ENCODE measurements at regions not wholly inside any gene's neighbourhood (a gene's known extent, or its start where the extent isn't known, plus 50 kb on each side); places are given as distances from the start of the nearest gene placed in this dataset.

DNA sequence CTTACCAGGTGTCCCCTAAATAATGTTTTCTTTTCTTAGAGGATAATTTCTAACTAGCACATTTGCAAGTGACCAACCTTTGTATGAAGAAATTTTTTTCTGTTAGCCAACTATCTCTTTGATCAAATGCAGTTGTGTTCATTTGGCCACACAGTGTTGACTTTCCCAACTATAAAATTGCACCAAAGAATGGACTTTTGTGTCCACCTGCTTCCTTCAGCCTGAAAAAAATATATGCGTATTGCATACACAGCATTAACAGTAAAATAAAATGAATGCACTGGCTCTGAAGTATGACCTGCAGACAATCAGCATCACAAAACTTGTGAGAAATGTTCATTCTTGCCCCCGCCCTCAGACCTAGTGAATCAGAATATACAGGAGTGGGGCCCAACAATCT, 342.0 kb downstream of the SEC23A start:
- ATAC-seq (no peak), DNase-seq (ENCODE audit: low read depth, low spot score) (no peak)
- POLR2A ChIA-PET, result no interaction called here
- in situ Hi-C loops (cut with HindIII; ENCODE audit: low pct_unique_long_range_greater_than_20kb, low sequenced_read_pairs), result no loop called here
- H3K4me1 ChIP-seq (ENCODE audit: control insufficient read depth, insufficient read depth, low read length), result no peaks in the 10 kb centered on the region
- no TSS peak for BruUV-seq (replicated peaks)
- H3K27me3 ChIP-seq (ENCODE audit: control insufficient read depth, insufficient read depth, low read length), result no peaks in the 10 kb centered on the region
- intact Hi-C loops (cut with micrococcal nuclease; ENCODE audit: unreplicated experiment), result no loop called here
- CTCF ChIA-PET, result no interaction called here
- H3K4me3 ChIP-seq (ENCODE audit: low read depth in 2 of 2, low read length in 2 of 2), result no peak overlapping the region
- no peaks in the 10 kb centered on the region for H3K36me3 ChIP-seq (ENCODE audit: control insufficient read depth, insufficient read depth, low read length)
- H3K27ac ChIP-seq (ENCODE audit: low read length), result no peak overlapping the region
- TF ChIP-seq SIN3A (IDR thresholded peaks at IDR 0.05; ENCODE audit: borderline replicate concordance, insufficient read depth, low read depth, low read length) (no peak), POLR2AphosphoS5 (IDR thresholded peaks at IDR 0.05; ENCODE audit: low read depth, low read length) (no peak), TCF7L2 (IDR thresholded peaks at IDR 0.05; ENCODE audit: low read depth, low read length) (no peak)
- TF ChIP-seq, protein P1, sequence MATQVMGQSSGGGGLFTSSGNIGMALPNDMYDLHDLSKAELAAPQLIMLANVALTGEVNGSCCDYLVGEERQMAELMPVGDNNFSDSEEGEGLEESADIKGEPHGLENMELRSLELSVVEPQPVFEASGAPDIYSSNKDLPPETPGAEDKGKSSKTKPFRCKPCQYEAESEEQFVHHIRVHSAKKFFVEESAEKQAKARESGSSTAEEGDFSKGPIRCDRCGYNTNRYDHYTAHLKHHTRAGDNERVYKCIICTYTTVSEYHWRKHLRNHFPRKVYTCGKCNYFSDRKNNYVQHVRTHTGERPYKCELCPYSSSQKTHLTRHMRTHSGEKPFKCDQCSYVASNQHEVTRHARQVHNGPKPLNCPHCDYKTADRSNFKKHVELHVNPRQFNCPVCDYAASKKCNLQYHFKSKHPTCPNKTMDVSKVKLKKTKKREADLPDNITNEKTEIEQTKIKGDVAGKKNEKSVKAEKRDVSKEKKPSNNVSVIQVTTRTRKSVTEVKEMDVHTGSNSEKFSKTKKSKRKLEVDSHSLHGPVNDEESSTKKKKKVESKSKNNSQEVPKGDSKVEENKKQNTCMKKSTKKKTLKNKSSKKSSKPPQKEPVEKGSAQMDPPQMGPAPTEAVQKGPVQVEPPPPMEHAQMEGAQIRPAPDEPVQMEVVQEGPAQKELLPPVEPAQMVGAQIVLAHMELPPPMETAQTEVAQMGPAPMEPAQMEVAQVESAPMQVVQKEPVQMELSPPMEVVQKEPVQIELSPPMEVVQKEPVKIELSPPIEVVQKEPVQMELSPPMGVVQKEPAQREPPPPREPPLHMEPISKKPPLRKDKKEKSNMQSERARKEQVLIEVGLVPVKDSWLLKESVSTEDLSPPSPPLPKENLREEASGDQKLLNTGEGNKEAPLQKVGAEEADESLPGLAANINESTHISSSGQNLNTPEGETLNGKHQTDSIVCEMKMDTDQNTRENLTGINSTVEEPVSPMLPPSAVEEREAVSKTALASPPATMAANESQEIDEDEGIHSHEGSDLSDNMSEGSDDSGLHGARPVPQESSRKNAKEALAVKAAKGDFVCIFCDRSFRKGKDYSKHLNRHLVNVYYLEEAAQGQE (IDR thresholded peaks at IDR 0.05; ENCODE audit: insufficient read depth in 1 of 2, low read depth in 2 of 2, low read length in 1 of 2), result no peak
- TF ChIP-seq, protein P2, sequence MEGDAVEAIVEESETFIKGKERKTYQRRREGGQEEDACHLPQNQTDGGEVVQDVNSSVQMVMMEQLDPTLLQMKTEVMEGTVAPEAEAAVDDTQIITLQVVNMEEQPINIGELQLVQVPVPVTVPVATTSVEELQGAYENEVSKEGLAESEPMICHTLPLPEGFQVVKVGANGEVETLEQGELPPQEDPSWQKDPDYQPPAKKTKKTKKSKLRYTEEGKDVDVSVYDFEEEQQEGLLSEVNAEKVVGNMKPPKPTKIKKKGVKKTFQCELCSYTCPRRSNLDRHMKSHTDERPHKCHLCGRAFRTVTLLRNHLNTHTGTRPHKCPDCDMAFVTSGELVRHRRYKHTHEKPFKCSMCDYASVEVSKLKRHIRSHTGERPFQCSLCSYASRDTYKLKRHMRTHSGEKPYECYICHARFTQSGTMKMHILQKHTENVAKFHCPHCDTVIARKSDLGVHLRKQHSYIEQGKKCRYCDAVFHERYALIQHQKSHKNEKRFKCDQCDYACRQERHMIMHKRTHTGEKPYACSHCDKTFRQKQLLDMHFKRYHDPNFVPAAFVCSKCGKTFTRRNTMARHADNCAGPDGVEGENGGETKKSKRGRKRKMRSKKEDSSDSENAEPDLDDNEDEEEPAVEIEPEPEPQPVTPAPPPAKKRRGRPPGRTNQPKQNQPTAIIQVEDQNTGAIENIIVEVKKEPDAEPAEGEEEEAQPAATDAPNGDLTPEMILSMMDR (IDR thresholded peaks at IDR 0.05), result no peak
- no peaks in the 10 kb centered on the region for H3K9me3 ChIP-seq (ENCODE audit: control insufficient read depth, insufficient read depth, low read depth, low read length)

DNA sequence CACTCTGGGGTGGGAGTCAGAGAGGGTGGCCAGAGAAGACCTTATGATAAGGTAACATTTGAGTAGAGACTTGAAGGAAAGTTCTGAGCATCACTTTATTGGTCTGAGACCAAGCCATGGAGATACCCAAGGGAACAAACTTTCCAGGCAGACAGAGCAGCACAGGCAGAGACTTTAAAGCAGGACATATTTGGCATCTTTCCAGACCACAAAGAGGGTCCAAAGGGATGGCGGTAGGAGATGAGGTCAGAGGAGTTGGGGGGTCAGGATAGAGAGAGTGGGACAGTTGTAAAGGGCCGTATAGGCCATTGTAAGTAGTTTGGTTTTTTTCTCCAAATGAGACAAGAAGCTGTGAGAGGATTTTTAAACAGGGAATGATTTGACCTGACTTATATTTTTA, 344.4 kb downstream of the SEC23A start:
- POLR2A ChIA-PET, result no interaction called here

More for the DNA sequence above, 344.4 kb downstream of the SEC23A start:
- Histone ChIP-seq H3K36me3 (ENCODE audit: control insufficient read depth, insufficient read depth, low read length) (no peaks in the 10 kb centered on the region), H3K4me3 (ENCODE audit: low read depth in 2 of 2, low read length in 2 of 2) (no peak overlapping the region), H3K9me3 (ENCODE audit: control insufficient read depth, insufficient read depth, low read depth, low read length) (no peaks in the 10 kb centered on the region), H3K27ac (ENCODE audit: low read length) (no peak overlapping the region), H3K4me1 (ENCODE audit: control insufficient read depth, insufficient read depth, low read length) (no peaks in the 10 kb centered on the region), H3K27me3 (ENCODE audit: control insufficient read depth, insufficient read depth, low read length) (no peaks in the 10 kb centered on the region)
- CTCF ChIA-PET, result no interaction called here
- ATAC-seq (no peak), DNase-seq (ENCODE audit: low read depth, low spot score) (no peak)
- intact Hi-C loops (cut with micrococcal nuclease; ENCODE audit: unreplicated experiment) (no loop called here), in situ Hi-C loops (cut with HindIII; ENCODE audit: low pct_unique_long_range_greater_than_20kb, low sequenced_read_pairs) (no loop called here)
- no TSS peak for BruUV-seq (replicated peaks)
- TF ChIP-seq, protein P1 (IDR thresholded peaks at IDR 0.05; ENCODE audit: insufficient read depth in 1 of 2, low read depth in 2 of 2, low read length in 1 of 2), result no peak
- no peak for TF ChIP-seq POLR2AphosphoS5 (IDR thresholded peaks at IDR 0.05; ENCODE audit: low read depth, low read length)
- TF ChIP-seq SIN3A (IDR thresholded peaks at IDR 0.05; ENCODE audit: borderline replicate concordance, insufficient read depth, low read depth, low read length), result no peak
- TF ChIP-seq TCF7L2 (IDR thresholded peaks at IDR 0.05; ENCODE audit: low read depth, low read length), result no peak

Data from Panc1 (cell line).